ENCODE measurements at regions not wholly inside any gene's neighbourhood (a gene's known extent, or its start where the extent isn't known, plus 50 kb on each side); places are given as distances from the start of the nearest gene placed in this dataset.
A peak's percentile ranks its signal among the peaks of the same experiment; 100 is the strongest.

- TF ChIP-seq CTCF (IDR thresholded peaks at IDR 0.05; ENCODE audit: low read depth, low read length, missing control alignments), result no peak
- no peak overlapping the region for H3K4me3 ChIP-seq (ENCODE audit: low read depth, low read length)
- in situ Hi-C loops (cut with HindIII; ENCODE audit: low sequenced_read_pairs), result no loop called here
- no peak for DNase-seq (ENCODE audit: low read depth)
These were observed 574.0 kb downstream of the NTRK3 start for GRCh38 chr15:87682527-87682926.

- no peak for TF ChIP-seq CTCF (IDR thresholded peaks at IDR 0.05; ENCODE audit: low read depth, low read length, missing control alignments)
- H3K4me3 ChIP-seq (ENCODE audit: low read depth, low read length), result no peak overlapping the region
- in situ Hi-C loops (cut with HindIII; ENCODE audit: low sequenced_read_pairs), result no loop called here
- DNase-seq (ENCODE audit: low read depth), result no peak
These were observed 575.4 kb downstream of the NTRK3 start for GRCh38 chr15:87681104-87681503.

- no peak for TF ChIP-seq CTCF (IDR thresholded peaks at IDR 0.05; ENCODE audit: low read depth, low read length, missing control alignments)
- in situ Hi-C loops (cut with HindIII; ENCODE audit: low sequenced_read_pairs), result no loop called here
- DNase-seq (ENCODE audit: low read depth), result no peak
- no peak overlapping the region for H3K4me3 ChIP-seq (ENCODE audit: low read depth, low read length)
These were observed 576.3 kb downstream of the NTRK3 start for GRCh38 chr15:87680208-87680607.

- no peak for TF ChIP-seq CTCF (IDR thresholded peaks at IDR 0.05; ENCODE audit: low read depth, low read length, missing control alignments)
- DNase-seq (ENCODE audit: low read depth), result no peak
- in situ Hi-C loops (cut with HindIII; ENCODE audit: low sequenced_read_pairs), result no loop called here
These were observed 581.3 kb downstream of the NTRK3 start for GRCh38 chr15:87675271-87675670.

GRCh38 chr15:87672309-87673288, 583.9 kb downstream of the NTRK3 start:
- peak; percentile 81 for TF ChIP-seq CTCF (IDR thresholded peaks at IDR 0.05; ENCODE audit: low read depth, low read length, missing control alignments)
- in situ Hi-C loops (cut with HindIII; ENCODE audit: low sequenced_read_pairs), result no loop called here
- no peak overlapping the region for H3K4me3 ChIP-seq (ENCODE audit: low read depth, low read length)
- DNase-seq (ENCODE audit: low read depth), result peak; percentile 9

More at GRCh38 chr15:87675271-87675670, 581.3 kb downstream of the NTRK3 start:
- H3K4me3 ChIP-seq (ENCODE audit: low read depth, low read length), result no peak overlapping the region

- H3K4me3 ChIP-seq (ENCODE audit: low read depth, low read length), result no peak overlapping the region
- no peak for TF ChIP-seq CTCF (IDR thresholded peaks at IDR 0.05; ENCODE audit: low read depth, low read length, missing control alignments)
- in situ Hi-C loops (cut with HindIII; ENCODE audit: low sequenced_read_pairs), result no loop called here
- no peak for DNase-seq (ENCODE audit: low read depth)
These were observed 585.2 kb downstream of the NTRK3 start for GRCh38 chr15:87671289-87671688.

Measured in astrocyte of the cerebellum (primary cell).